Fibroblast of lung (primary cell): ENCODE measurements at regions not wholly inside any gene's neighbourhood (a gene's known extent, or its start where the extent isn't known, plus 50 kb on each side); places are given as distances from the start of the nearest gene placed in this dataset.

Source experiments
- CTCF ChIP-seq, 2 donors: IDR thresholded peaks in 1 of 2; conservative IDR thresholded peaks in 1 of 2; 1 replicate in 1 of 2; 2 replicates in 1 of 2; pipeline ENCODE4 v1.5.1; 2011 to 2012; ENCODE audit warnings: low read length in 2 of 2, control low read depth in 1 of 2, inconsistent platforms in 1 of 2, low read depth in 1 of 2, mild to moderate bottlenecking in 1 of 2
- EZH2 ChIP-seq: IDR thresholded peaks from 2 replicates; pipeline ENCODE4 v1.5.1; 2012; ENCODE audit warnings: low read length, control low read depth, mild to moderate bottlenecking; ENCODE audit errors: missing control alignments

- TF ChIP-seq CTCF (conservative IDR thresholded peaks at IDR 0.05 in 1 of 2, IDR thresholded peaks at IDR 0.05 in 1 of 2; ENCODE audit: low read depth in 1 of 2, low read length in 2 of 2) (no peak), EZH2 (no peak)
Observed at GRCh38 chr19:29267701-29268100, 54.8 kb upstream of the UQCRFS1 start.
